Stimulated activated CD8-positive, alpha-beta memory T cell treated with anti-CD3 and anti-CD28 coated beads, Interleukin-7, amount 100 ng/mL, for 4 hours (primary cell): ENCODE measurements at regions not wholly inside any gene's neighbourhood (a gene's known extent, or its start where the extent isn't known, plus 50 kb on each side); places are given as distances from the start of the nearest gene placed in this dataset.

Experiments
- DNase-seq, 2 donors: peaks; one replicate each; pipeline ENCODE4 v3.0.0-alpha.2; 2020; ENCODE audit warnings: low read depth in 2 of 2

GRCh38 chr1:94734963-94735901 lies 84.9 kb upstream of the SLC44A3 start:
- no peak for DNase-seq

DNA sequence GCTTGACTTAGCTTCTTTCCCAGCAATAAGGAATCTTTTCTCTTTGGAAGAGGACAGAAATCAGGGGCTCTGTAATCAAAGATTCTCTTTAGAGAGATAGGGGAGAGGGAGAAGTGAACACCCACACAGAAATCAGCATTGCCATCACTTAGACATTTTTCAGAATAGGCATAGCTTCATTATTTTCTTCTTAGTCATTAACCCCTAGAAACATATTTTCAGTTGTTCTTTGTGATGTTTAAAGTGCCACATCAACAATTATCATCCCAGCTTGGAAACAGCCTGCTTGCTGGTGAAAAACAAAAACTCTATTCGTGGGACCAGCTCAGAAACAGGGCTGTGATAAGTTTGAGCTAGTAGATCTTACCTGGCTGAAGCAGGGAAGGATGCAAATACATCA lies 88.3 kb upstream of the SLC44A3 start:
- no peak for DNase-seq

DNA sequence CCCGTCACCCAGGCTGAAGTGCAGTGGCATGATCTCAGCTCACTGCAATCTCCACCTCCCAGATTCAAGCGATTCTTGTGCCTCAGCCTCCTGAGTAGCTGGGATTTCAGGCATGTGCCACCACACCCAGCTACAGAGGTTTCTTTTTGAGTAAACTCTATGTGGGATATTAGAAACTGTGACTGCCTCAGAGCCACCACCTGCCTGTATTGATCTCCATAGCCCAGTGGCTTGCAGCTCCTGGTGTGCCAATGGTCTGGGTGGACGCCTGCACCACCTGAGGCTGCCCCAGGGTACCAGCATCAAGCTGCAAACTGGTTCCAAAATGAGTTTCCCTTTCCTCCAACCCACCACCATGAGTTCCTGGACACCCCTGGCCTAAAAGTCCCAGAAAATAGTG lies 89.7 kb upstream of the SLC44A3 start:
- DNase-seq = no peak

GRCh38 chr1:94729267-94729666 lies 90.9 kb upstream of the SLC44A3 start:
- DNase-seq = no peak

DNA sequence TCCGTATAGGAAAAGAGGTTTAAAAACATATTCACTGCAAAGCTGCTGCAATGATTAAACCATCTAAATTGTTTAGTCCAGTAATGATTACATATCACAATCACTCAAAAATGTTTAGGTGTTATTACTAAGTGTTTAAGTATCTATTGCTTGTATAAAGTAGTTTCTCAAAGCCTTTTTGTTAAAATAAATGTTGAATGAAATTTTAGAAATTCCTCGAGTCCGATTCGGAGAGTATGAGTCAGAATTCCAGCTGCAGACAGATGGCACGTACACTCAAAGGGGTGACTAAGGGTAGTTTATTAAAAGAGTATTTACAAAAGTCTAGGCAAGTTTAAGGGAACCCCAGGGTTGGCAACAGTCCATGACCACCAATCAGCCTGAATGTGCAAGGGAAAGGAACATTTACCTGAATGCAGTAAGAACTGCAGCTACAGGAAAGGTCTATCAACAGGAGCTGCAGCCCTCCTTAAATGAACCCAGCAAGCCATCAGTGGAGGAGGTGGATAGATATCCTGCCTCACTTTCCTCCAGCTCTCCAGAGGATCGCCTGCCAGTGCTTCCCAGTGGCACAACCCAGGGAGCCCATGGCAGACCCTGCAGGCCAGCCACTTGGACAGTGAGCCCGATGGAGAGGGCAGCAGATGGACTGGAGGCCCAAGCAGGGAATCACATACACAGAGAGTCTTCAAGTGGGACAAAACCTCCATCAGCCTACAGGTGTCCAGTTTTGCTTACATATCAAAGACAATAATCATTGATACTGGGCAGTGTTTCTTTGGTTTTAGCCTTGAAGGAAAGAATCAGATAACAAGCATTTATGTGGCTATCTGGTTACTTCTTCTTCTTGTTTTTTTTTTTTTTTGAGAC lies 92.1 kb upstream of the SLC44A3 start:
- DNase-seq = no peak

DNA sequence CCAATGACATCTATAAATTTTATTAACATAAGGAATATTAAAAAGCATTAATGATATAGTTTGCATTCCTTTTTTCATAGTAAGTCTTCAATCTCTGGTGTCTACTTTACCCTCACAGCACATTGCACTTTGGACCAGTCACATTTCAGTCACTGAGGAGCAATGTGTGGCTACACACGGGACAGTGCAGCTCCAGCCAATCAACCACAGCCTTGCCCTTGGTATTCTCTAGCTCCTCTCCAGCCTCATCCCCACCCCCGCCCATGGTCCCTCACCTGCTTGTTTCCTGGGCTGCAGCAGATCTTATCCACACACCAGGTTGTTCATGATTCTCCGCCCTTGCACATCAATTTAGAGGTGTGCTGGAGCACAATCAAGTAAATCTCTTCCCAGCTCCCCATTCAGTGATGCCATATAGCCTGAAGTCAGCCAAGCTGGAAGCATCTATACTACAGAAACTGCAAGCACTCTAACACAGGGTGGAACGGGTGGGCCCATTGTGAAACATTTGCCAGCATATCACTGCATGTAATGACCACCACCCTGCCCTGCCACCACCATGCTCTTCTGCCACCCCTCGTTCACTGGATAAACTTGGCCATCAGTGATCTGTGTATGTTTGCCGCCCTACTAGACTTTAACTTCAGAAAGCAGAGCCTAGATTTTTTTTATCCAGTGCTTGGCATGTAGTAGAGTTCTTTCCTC lies 93.0 kb upstream of the SLC44A3 start:
- no peak for DNase-seq

- DNase-seq = no peak
These were observed 94.6 kb upstream of the SLC44A3 start for GRCh38 chr1:94725566-94725965.

- no peak for DNase-seq
These were observed 96.3 kb upstream of the SLC44A3 start for GRCh38 chr1:94723894-94724293.

DNA sequence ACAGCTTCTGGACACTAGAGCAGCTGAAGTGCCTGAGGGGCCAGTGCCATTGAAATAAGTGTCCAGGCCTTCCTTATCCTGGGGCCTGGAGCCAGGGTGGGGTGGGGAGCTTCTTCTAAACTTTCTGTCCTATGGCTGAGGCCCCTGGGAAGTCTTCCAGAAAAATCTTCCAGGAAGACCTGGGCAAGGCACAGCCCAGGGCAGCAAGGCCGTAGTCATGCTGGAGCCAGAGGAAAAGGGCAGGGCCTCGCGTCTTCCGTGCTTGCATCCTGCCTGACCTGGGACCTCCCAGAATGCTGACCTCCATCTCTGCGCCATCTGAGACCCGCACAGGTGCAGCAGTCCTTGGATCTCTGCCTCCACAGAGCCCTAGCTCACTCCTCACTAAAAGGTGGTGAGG lies 96.7 kb upstream of the SLC44A3 start:
- no peak for DNase-seq

GRCh38 chr1:94722181-94722580 lies 98.0 kb upstream of the SLC44A3 start:
- no peak for DNase-seq

DNA sequence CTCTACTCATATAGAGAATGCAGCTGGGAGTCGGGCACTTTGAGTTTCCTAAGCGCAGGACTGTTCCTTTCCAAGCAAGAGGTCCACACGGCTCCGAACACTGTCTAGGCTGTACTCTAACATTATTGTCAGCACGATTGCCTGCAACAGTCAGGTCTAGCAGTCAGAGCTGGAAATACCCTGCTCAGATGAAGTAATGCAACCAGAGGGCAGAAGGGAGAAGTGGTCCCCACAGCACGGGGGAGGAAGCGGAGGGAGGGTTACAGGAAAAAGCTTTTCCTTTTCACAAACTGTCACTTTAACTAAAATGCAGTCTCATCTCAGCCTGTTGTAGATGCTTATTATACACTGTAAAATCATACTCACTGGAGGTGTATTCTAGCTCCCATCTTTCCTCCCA lies 98.9 kb upstream of the SLC44A3 start:
- no peak for DNase-seq

DNA sequence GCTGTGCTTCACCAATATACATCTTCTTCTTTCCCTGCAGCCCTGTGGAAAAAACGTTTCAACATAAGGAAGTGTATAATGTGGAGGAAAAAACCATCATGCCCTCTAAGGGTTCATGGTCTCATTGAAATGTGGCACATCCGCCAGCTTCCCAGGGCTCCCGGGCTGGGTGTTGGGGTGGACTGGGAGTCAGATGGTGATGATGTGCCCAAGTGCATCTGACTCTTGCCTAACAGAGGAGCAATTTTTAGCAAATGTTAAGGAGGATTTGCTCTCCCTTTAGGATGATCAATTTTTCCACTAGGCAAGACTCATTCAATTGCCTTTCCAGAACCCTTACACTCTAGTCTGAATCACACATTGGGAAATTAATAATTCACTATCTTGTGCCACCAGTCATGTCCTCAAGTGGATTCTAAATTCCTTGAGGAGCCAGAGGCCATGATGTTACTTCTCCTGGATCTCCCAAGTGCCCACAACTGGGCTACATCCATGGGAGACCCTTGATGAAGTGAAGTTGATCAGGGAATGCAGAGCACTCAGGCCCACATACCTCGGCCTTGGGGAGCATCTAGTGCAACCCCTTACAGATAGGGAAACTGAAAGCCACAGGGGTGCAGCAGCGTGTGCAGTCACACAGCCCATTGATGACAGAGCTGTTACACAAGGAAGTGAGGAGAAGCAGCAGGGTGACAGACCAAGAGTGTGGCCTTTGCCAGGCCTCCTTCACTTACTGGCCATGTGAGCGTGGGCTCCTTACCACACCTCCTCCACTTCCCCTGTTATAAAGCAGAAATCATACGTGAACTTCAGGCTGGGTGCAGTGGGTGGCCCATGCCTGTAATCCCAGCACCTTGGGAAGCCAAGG lies 100.0 kb upstream of the SLC44A3 start:
- no peak for DNase-seq

DNA sequence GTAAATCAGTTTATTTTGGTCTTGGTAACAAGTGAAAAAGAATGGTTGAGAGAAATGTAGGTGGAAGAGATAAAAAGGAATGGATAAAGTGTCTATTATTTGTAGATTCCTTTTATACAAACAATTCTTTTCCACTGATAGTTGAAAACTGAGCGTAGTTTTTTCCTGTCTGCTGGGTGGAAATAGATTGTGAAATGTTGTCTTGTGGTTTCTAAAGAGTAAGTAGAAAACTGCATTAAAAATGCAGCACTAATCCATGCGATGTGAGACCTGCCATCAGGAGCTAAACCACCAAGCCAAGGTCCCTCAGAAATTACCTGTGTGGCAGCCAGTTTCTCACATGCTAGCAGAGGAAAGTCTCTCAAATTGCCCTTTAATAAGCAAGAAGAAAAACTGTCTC lies 103.2 kb upstream of the SLC44A3 start:
- no peak for DNase-seq

GRCh38 chr1:94715321-94715720 lies 104.8 kb upstream of the SLC44A3 start:
- DNase-seq = no peak

GRCh38 chr1:94714552-94714951 lies 105.6 kb upstream of the SLC44A3 start:
- no peak for DNase-seq

- DNase-seq = no peak
These were observed 106.0 kb upstream of the SLC44A3 start for GRCh38 chr1:94714152-94714551.

GRCh38 chr1:94713472-94714141 lies 106.5 kb upstream of the SLC44A3 start:
- no peak for DNase-seq

DNA sequence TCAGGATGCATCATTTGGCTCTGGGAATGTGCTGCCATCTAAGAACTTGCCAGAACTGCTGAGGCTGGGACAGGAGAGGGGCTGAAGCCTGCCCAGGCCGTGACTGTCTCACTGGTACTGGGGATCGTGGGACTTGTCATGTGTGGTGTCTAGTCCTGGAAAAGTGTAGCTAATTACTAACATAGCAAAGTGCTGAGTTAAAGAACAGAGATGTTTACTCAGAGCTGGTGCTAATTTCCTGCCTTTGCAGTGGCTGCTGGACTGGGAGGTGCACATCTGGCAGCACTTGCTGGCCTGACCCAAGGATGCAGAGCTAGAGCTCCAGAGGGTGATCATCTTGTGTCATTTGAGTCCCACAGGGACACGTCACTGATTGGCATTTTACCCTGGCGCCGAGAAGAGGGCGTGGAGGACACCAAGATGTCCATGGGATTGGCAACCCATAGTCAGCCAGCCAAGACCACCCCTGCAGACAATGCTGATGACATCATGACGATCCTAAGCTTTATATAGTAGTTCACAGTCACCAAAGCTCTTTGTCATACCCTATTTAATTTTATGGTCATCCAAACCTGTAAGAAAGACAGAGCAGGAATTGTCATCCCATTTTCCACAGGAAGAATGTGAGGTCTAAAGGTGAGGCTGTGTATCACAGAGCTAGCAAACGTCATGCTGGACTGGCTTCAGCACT lies 110.1 kb upstream of the SLC44A3 start:
- DNase-seq = no peak

DNA sequence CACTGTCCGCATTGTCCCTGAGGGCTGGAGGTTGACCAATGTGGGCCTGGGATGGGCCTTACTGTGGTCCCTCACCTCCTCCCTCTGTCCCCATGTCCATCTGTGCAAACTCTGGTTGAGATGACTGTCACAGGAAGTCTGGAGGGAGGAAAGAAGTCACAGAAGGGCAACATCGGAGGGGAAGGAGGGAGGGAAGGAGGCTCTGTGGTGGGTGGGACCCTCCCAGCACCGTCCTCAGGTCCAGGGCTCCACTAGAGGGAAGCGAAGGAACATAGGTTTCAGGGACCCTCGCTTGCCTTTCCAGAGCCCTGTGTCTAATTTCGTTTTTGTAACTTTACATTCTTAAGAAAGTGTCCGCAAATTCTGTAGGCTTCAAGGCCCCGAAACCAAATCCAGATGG lies 111.3 kb upstream of the SLC44A3 start:
- no peak for DNase-seq

DNA sequence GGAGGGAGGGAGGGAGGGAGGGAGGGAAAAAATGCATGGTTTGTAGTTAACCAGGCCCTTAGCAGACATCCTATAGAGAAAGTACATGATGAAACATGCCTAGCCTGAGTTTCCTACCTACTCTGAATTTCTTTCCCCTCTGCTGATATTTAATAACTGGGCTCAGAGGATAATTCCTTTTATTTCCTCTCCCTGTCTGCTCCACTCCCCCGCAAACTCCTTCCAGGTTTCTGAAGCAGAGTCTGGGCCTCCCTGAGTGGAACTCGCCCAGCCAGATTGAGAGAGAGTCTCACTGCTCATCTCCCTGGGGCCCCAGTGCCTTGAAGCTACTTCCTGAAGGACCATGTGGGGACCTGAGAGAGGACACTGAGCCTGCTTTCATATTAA lies 111.9 kb upstream of the SLC44A3 start:
- DNase-seq = no peak
